GM18868 (cell line): ENCODE measurements at regions not wholly inside any gene's neighbourhood (a gene's known extent, or its start where the extent isn't known, plus 50 kb on each side); places are given as distances from the start of the nearest gene placed in this dataset.
A peak's percentile ranks its signal among the peaks of the same experiment; 100 is the strongest.
"Not testable (repeated sequence)": the region's sequence is repeated elsewhere in the genome, so short reads cannot be mapped to it uniquely, and the experiment has no call there.

ENCODE experiments used
- ATAC-seq: cut with Tn5 transposase; IDR thresholded peaks from one replicate; pipeline ENCODE4 v1.9.1; 2021; ENCODE audit warnings: mild to moderate bottlenecking, moderate library complexity; ENCODE audit not compliant: unreplicated experiment

DNA sequence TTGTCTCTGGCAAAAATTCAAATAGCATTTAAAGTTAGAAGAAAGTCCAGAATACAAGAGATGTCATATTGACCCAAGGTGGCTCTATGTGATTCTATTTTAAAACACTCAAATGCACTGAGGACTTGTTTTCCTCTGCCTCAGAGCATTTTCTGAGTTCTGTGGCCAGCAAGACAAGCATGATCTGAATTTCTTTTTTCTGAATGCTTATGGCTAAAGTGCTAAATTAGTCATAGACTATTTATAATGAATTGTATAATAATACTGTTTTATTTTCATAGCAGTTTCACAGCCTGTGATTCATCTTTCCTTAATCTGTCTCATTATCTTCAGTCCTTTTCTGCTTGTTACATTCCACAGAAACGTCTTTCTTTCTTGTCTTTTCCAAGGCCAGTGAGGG, 63.9 kb upstream of the SEC22B start:
- ATAC-seq: not testable (repeated sequence)

DNA sequence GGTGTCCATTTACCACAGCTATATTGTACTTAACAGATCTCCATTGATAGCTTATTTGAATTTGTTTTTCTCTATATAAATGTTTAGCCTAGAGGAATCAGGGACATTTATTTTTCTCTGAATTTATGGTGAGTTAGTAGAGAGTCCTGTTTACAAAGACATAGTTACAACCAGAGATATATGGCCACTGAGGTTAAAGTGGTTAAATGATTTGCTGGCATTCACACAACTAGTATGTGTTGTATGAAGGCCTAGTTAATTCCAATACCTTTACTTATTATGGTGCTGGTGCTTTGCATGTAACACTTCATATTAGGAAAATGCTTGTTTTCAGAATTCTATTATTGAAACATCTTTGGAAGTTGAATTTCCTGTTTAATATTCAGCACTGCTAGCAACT, 63.0 kb upstream of the SEC22B start:
- ATAC-seq: peak; percentile 14

DNA sequence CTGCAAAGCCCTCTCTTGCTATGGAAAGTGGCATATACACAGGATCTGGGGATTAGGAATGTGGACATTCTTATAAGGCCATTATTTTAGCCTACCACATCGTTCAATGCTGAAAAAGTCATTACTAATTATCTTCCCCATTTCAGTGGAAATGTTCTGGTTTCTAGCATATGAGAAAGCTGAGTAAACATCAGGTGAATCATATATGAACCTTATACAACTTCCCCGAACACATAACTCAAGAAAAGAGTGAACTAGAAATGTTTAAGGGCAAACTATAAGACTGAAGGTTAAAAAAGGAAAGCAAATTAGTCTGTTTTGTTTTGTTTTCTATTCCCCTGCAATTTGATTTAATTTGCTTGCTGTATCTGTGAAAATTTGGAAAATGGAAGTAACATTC, 62.5 kb upstream of the SEC22B start:
- peak; percentile 48 for ATAC-seq

GRCh38 chr1:120233661-120234018, 57.3 kb upstream of the SEC22B start:
- ATAC-seq: peak; percentile 15

DNA sequence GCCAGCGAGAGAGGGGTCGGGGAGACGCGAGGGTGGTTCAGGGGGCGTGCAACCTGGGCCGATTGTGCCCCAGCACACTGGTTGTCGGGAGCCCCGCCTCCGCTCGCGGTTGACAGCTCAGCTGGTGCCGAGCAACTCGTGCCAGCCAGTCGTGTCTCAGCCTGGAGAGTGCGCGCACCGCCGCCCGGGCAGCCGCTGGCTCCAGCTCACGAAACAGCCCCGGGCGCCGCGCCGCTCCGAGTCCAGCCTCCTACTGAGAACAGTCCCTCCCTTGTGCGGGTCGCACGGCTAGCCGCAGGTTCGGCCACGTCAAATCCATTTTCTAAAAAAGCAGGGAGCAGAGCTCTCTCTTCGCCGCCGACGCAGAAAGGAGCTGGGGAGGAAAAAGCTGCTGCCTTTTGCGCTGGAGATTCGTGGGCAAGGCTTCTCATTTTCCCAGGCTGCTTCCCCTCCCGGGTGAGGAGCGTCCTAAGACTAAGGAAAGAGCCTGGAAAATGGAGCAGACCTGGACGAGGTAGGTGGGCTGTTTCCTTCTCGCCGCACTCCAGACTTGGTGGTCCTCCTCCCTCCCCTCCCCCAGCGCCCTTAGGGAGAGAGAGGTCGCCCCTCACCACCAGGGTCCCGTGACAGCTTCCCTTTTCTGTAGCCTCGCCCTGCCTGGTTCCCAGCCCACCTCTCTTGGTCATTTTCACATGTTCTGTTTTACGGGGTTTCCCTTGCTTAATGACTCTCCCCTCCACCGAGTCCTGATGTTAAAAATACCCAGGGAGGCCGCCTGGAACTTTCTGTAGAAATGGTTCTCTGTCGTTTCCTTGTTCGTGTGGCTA, 56.7 kb upstream of the SEC22B start:
- ATAC-seq: peak; percentile 85

DNA sequence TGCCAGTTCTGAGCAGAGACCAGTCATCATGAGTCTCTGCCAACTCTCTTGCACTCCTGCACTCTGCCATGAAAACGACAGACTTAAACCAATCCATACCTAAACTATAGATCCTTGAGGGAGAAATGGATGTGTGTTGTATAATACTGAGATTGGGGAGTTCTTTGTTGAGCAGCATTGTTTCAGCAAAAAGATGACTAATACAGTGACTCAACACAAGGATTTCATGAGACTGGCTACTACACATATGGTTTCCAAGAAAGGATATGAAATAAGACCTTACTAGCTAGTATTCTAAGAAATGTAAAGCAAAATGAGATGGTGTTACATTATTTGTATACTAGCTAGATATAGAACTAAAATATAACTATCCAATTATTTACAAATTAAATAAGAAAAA, 53.5 kb upstream of the SEC22B start:
- not testable (repeated sequence) for ATAC-seq
